Endothelial cell of umbilical vein (primary cell): ENCODE measurements at regions not wholly inside any gene's neighbourhood (a gene's known extent, or its start where the extent isn't known, plus 50 kb on each side); places are given as distances from the start of the nearest gene placed in this dataset.

Source experiments
- BruUV-seq: library from RNA; stranded (reverse); fragments of 400-500 nt; replicated peaks from 2 replicates; lab custom pipeline; 2021; lab: Mats Ljungman, UMichigan
- CTCF ChIA-PET: fragments of 300-600, 350-600 bp; sonication (Branson Sonifier 250); formaldehyde crosslinking; loops from one replicate; lab custom pipeline; 2021; ENCODE audit warnings: antibody characterized with exemption, inconsistent platforms; lab: Charles Lee
- POLR2A ChIA-PET: fragments of 300-600, 350-600 bp; sonication (Branson Sonifier 250); formaldehyde crosslinking; loops from one replicate; lab custom pipeline; 2021; ENCODE audit warnings: antibody characterized with exemption, inconsistent platforms; lab: Charles Lee
- DNase-seq: peaks from one replicate; pipeline ENCODE4 v3.0.0-alpha.2; 2011; ENCODE audit warnings: low read depth, low spot score
- FAIRE-seq: peaks from 2 replicates; lab custom pipeline; 2011; peaks lifted over from hg19 to GRCh38; lab: Jason Lieb, UNC
- H2AFZ ChIP-seq: 2 replicates; pipeline ENCODE4 v1.6.0; 2012; ENCODE audit warnings: low read depth, low read length, control low read depth, inconsistent platforms
- H3K27ac ChIP-seq: 2 replicates; pipeline ENCODE4 v1.5.1; 2011; ENCODE audit warnings: low read depth, mild to moderate bottlenecking, control low read depth, low read length, moderate library complexity; ENCODE audit not compliant: insufficient read depth
- H3K27me3 ChIP-seq, 2 experiments: 2 replicates each; pipeline versions ENCODE4 v1.6.0 to v1.6.1; 2011; ENCODE audit warnings: low read length in 2 of 2, mixed read lengths in 1 of 2; ENCODE audit not compliant: control insufficient read depth in 2 of 2, insufficient read depth in 2 of 2
- H3K36me3 ChIP-seq, 2 experiments: 2 replicates in 1 of 2; 3 replicates in 1 of 2; pipeline ENCODE4 v1.5.1; 2011; ENCODE audit warnings: low read length in 2 of 2, mild to moderate bottlenecking in 1 of 2, moderate library complexity in 1 of 2; ENCODE audit not compliant: control insufficient read depth in 2 of 2, insufficient read depth in 2 of 2; ENCODE audit errors: extremely low read depth in 1 of 2
- H3K4me1 ChIP-seq: 3 replicates; pipeline ENCODE4 v1.5.1; 2011; ENCODE audit warnings: mild to moderate bottlenecking, low read length; ENCODE audit not compliant: control insufficient read depth, insufficient read depth; ENCODE audit errors: extremely low read depth
- H3K4me2 ChIP-seq: 2 replicates; pipeline ENCODE4 v1.6.1; 2011; ENCODE audit warnings: low read length, control low read depth, mixed read lengths; ENCODE audit not compliant: insufficient read depth
- H3K4me3 ChIP-seq, 3 experiments: fragments of 200-600 bp in 1 of 3; sonication (generic), shearing (Covaris generic) in 1 of 3; replicated peaks in 1 of 3; 2 replicates each; pipeline ENCODE4 v1.5.1; 2011 to 2016; ENCODE audit warnings: control low read depth in 3 of 3, low read length in 3 of 3, mild to moderate bottlenecking in 2 of 3, inconsistent platforms in 1 of 3, low read depth in 1 of 3, moderate library complexity in 1 of 3; ENCODE audit not compliant: insufficient read depth in 1 of 3
- H3K79me2 ChIP-seq: 2 replicates; pipeline ENCODE4 v1.6.0; 2012; ENCODE audit warnings: low read length, inconsistent platforms; ENCODE audit not compliant: control insufficient read depth, insufficient read depth
- H3K9ac ChIP-seq: replicated peaks from 2 replicates; pipeline ENCODE3; 2011; ENCODE audit warnings: low read length, control low read depth; ENCODE audit not compliant: insufficient read depth; ENCODE audit errors: extremely low read depth
- H3K9me1 ChIP-seq: replicated peaks from 3 replicates; pipeline ENCODE4 v1.6.0; 2011; ENCODE audit warnings: mild to moderate bottlenecking, low read length; ENCODE audit not compliant: control insufficient read depth, insufficient read depth; ENCODE audit errors: extremely low read depth
- H3K9me3 ChIP-seq: replicated peaks from 2 replicates; pipeline ENCODE4 v1.5.1; 2012; ENCODE audit warnings: low read length, inconsistent platforms; ENCODE audit not compliant: control insufficient read depth, insufficient read depth
- H4K20me1 ChIP-seq: replicated peaks from 2 replicates; pipeline ENCODE3; 2011; ENCODE audit warnings: mild to moderate bottlenecking, low read length; ENCODE audit not compliant: control insufficient read depth, insufficient read depth; ENCODE audit errors: extremely low read depth
- CTCF ChIP-seq, 2 donors: IDR thresholded peaks; 1 replicate in 1 of 2; 2 replicates in 1 of 2; pipeline ENCODE4 v1.5.1; 2011; ENCODE audit warnings: low read length in 2 of 2, mild to moderate bottlenecking in 2 of 2, moderate library complexity in 2 of 2, control low read depth in 1 of 2, inconsistent platforms in 1 of 2, low read depth in 1 of 2; ENCODE audit not compliant: insufficient read depth in 1 of 2; ENCODE audit errors: extremely low read depth in 1 of 2
- EZH2 ChIP-seq: IDR thresholded peaks from 2 replicates; pipeline ENCODE4 v1.6.1; 2012; ENCODE audit warnings: borderline replicate concordance, low read depth, mild to moderate bottlenecking, moderate library complexity, low read length, inconsistent platforms; ENCODE audit not compliant: severe bottlenecking
- GATA2 ChIP-seq: IDR thresholded peaks from 2 replicates; pipeline ENCODE4 v1.7.0; 2011; ENCODE audit warnings: low read depth, mild to moderate bottlenecking, moderate library complexity, mixed read lengths, low read length; ENCODE audit not compliant: insufficient read length, insufficient read depth
- MYC ChIP-seq: IDR thresholded peaks from one replicate; pipeline ENCODE4 v1.6.1; 2011; ENCODE audit warnings: mild to moderate bottlenecking, low read depth, low read length
- POLR2A ChIP-seq: IDR thresholded peaks from 2 replicates; pipeline ENCODE4 v1.6.1; 2012; ENCODE audit warnings: low read depth, mild to moderate bottlenecking, control low read depth, low read length
- dilution Hi-C: fragments of 300-500 bp; cut with MboI; formaldehyde crosslinking; loops from one replicate; pipeline ENCODE4 v1.15.0; 2019; ENCODE audit warnings: low sequenced_read_pairs; ENCODE audit not compliant: extremely low pct_ligation_motif_present
- intact Hi-C: fragments of 100-400 bp; cut with micrococcal nuclease; formaldehyde crosslinking; loops from one replicate; pipeline ENCODE4 v1.10.0; 2022

GRCh38 chr15:66863390-66864085 is 161.5 kb downstream of the SMAD6 start:
- POLR2A ChIA-PET, result no interaction called here
- DNase-seq (no peak), FAIRE-seq (no peak)
- no peak overlapping the region for H3K4me3 ChIP-seq
- no peaks in the 10 kb centered on the region for H3K36me3 ChIP-seq
- H3K4me1 ChIP-seq, result no peaks in the 10 kb centered on the region
- H3K9me3 ChIP-seq, result no peaks in the 10 kb centered on the region
- H3K9ac ChIP-seq, result no peak overlapping the region
- no peaks in the 10 kb centered on the region for H3K79me2 ChIP-seq
- H3K9me1 ChIP-seq, result no peaks in the 10 kb centered on the region
- H4K20me1 ChIP-seq, result no peaks in the 10 kb centered on the region
- no peaks in the 10 kb centered on the region for H3K27me3 ChIP-seq
- H2AFZ ChIP-seq, result no peak overlapping the region
- BruUV-seq, result no TSS peak
- CTCF ChIA-PET, result interaction anchor here (0.6 to 2.3 kb wide), 15 partner anchors 8 to 441 kb away, joined by 3 to 17 read pairs (median 4); no protein-coding TSS in a partner anchor
- dilution Hi-C loops, result no loop called here
- no peak overlapping the region for H3K4me2 ChIP-seq
- intact Hi-C loops, result loop anchor here (1.0 kb wide), 1 partner anchor 260 kb away; no protein-coding TSS in a partner anchor
- H3K27ac ChIP-seq, result no peak overlapping the region
- TF ChIP-seq GATA2 (no peak), EZH2 (no peak), POLR2A (no peak), CTCF (IDR thresholded peaks at IDR 0.05; ENCODE audit: extremely low read depth in 1 of 2, insufficient read depth in 1 of 2, low read depth in 1 of 2, low read length in 2 of 2) (no peak), MYC (no peak)
